HG02885 (cell line): ENCODE measurements at regions not wholly inside any gene's neighbourhood (a gene's known extent, or its start where the extent isn't known, plus 50 kb on each side); places are given as distances from the start of the nearest gene placed in this dataset.
"Not testable (repeated sequence)": the region's sequence is repeated elsewhere in the genome, so short reads cannot be mapped to it uniquely, and the experiment has no call there.

ENCODE experiments used
- ATAC-seq: cut with Tn5 transposase; IDR thresholded peaks from one replicate; pipeline ENCODE4 v1.9.1; 2021; ENCODE audit warnings: mild to moderate bottlenecking; ENCODE audit not compliant: unreplicated experiment, poor library complexity

DNA sequence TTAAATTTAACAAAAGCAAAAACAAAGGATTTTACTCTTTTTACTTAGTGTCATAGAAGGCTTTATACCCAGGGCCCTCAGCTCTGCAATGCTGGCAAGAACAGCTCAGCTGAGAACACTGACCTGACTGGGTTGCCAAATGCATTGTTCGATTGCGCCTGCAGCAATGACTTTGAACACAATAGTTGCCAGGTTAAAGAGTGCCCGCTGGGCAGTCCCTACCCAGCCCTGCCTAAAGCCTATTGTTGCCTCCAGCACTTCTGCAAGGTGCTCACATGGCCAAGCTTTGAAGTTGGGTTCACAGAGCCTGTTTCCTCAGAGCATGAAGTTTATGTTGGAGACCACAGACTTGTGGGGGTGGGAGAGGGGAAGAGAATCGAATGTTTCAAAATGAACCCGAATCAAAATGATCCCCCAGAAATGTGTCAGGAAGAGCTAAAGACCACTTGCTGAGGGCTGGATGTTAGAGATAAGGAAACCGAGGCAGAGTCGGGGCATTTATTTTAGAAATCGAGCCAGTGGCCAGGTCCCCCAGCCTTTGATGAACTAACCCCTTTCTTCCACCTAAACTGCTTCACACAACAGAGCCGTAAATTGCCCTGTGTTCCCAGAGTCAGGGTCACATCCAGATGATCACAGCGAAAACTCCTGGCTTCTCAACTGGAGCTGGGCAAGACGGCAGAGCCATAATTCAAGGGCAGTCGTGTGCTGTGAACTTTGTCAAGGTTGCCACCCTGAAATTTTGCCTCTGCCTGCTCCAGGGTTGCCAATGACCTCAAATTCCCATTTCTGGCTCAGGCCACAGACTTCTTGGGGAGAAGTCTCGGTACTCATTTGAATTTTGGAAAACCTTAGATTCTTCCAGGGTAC is 55.0 kb downstream of the FOXA2 start:
- no peak for ATAC-seq

DNA sequence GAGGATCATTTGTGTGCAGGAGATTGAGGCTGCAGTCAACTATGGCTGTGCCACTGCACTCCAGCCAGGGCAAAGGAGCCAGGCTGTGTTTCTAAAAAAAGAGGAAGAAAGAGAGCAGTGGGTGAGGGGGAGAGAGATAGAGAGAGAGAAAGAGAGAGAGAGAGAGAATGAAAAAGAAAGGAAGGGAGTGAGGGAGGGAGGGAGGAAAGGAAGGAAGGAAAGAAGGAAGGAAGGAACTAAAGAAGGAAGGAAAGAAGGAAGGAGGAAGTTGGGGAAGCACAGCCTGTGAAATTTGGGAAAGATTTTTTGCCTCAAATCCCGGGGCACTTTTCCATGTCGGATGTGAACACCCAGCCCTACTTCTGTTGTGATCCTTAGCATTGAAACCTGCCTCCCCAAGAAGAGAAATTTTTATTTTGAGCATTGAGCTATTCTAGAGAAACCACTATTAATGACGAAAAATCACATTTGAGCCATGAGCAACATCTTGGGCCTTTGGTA is 57.8 kb downstream of the FOXA2 start:
- ATAC-seq: no peak

DNA sequence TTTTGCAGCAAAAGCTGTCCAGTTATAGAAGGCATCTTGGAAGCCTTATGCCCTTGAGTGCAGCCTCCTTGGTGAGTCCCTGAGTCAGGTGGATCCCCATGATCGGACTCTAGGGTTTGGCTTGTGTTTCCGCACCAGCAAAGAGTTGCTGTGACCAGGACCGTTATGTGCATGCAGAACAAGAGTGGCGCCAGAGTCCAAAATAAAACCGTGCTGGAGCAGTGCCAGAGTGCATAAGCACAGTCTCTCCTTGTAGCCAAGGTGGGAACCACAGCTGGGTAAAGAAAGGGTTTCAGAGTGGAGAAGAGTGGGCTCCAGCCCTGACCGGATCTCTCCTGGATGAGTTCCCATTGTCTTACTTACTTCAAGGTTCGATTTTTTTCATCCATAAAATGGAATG is 58.6 kb downstream of the FOXA2 start:
- ATAC-seq: no peak

DNA sequence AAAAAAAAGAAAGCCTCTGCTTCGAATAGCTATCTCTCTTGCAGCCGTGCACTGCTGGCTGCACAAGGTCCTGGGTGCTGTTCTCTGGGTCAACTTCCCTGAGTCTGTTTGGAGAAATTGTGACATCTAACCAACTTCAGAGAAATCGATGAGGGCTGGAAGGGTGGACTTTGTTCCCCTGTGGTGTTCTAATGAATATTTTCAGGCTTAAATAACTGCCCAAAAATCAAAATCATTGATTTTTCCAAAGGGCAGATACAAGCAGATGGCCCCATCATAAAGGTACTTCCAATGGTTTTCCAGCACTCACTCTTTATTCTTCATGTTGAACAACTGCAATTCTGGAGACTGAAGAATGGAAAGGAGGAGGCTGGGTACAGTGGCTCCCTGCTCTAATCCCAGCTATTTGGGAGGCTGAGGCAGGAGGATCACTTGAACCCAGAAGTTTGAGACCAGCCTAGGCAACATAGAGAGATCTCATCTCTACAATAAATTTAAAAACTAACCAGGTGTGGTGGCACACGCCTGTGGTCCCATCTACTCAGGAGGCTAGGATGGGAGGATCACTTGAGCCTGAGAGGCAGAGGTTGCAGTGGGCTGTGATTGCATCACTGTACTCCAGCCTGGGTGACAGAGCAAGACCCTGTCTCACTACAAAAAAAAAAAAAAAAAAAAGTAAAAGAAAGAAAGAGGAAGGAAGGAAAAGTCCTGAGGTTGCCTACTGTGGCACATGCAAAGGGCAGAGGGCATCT is 59.1 kb downstream of the FOXA2 start:
- no peak for ATAC-seq

DNA sequence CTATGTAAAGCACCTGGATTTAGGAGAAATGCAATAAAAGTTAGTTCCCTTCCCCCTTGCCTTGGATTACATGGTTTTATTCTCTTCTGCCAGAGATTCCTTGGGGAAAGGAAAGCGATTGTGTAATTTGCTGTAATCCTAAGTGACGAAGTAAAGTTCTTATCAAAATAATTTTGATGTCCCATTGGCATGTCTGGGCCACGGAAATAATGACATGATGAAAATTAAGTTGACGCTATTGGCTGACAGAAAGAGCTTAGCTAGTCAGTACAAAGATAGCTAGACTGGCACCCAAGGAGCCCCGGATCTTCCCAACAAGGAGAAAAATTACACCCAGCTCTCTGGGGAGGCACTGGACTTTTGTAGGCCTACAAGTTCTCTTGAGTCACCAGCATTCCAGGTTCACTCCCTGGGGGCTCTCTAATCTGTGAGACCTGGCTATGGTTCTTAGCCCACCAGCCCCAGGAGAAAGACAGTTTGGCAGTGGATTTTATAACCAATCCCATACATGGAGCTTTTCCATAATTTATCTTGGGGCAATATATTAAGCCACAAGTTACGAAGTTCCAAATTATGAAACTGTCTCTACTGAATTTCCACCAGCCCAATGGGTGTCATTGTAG is 59.9 kb downstream of the FOXA2 start:
- ATAC-seq: no peak

DNA sequence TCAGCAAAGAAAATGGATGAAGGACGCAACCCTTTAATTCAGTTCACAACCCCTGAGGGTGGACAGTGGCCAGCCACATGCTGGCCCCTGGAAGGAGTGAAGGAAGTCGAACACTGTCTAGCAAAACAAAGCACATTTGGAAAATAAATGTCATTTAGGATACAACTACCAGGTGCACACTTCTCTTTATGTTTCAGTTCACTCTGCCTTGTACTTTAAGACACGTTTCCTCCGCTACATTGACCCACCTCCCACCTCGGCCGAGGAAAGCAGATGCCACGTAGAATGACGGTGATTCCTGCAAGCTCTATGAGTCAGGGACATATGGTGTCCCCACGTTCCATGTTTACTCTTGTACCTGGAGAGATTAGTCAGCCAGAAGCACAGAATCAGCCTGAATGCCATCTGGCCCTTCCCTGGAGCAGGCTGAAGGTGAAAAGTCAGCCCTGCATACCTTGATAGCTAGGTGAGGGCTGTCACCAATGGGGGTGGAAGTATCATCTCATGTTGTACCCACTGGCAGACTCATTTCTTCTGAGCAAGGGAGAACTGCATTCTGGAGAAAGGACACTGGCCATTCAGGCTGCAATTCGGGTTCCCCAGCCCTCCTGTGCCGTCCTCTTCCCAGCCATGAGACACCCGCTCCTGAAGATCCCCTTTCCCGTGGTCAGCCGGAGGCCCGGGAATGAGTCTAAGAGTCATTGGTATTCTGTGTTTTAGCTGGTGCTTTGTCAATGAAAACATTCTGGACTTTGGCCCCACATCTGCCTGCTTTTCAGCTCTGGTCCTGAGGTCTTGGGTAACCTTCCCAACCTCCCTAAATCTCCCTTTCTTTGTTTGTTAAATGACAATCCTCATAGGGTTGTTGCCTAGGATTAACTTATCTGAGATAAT is 60.6 kb downstream of the FOXA2 start:
- no peak for ATAC-seq

DNA sequence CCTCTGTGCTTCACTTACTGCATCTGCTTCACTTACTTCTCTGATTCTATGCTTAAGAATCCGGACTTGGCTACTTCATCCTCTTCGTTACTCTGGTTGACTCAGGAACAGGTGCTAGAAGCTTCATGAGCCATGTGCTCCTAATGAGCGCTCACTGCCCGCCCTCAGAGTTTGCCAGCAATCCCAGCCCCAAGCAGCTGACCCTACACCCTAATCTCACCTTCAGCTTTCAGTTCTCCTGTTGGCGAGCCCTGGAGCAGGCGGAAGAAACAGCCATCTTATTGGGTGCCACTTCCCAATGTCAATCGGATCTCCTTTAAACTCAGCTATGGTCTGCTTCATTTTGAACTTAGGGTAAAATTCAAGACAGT is 61.3 kb downstream of the FOXA2 start:
- ATAC-seq: no peak

DNA sequence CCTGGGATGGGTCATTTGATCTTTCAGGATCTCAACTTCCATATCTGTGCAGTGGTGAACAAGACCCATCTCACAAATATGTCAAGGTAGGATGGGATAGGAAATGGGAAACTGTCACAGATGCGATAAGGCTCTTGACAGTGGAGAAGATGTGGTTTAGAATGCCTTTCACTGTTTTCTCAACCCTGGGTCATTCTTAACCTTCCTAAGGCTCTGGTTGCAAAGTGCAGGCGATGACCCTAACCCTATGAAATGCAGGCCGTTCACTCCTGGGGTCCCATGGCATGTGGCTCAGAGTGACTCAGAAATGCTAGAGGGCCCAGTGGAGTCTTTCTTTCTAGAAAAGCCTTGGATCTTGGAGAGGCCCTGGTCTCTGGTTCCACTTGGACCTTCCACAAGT is 61.7 kb downstream of the FOXA2 start:
- no peak for ATAC-seq

DNA sequence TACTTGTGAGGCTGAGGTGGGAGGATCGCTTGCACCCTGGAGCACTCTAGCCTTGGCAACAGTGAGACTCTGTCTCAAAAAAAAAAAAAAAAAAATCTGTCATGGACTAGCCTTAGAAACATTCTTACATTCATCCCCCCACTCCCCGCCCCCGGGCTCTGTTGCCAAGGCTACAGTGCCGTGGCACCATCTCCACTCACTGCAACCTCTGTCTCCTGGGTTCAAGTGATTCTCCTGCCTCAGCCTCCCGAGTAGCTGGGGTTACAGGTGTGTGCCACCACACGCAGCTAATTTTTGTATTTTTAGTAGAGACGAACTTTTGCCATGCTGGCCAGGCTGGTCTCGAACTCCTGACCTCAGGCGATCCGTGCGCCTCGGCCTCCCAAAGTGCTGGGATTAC is 62.4 kb downstream of the FOXA2 start:
- ATAC-seq: not testable (repeated sequence)

DNA sequence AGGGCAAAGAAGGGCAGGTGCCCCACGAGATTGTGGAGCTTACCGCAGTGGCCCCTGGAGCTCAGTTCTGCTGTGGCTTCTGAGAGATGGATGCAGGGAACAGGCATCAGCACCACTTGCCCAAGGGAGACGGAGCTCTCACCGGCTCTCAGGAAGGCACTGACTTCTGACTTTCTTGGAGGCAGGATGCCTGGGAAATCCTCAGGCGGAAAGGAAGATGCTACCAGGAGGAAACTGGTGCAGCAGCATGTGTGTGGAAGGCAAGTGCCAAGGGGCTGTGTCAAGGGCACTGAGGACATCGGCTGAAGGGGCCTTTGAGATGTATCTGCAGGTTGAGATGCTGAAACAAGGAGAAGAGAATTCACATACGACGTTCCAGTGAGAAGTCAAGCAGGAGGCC is 64.0 kb downstream of the FOXA2 start:
- ATAC-seq: no peak

DNA sequence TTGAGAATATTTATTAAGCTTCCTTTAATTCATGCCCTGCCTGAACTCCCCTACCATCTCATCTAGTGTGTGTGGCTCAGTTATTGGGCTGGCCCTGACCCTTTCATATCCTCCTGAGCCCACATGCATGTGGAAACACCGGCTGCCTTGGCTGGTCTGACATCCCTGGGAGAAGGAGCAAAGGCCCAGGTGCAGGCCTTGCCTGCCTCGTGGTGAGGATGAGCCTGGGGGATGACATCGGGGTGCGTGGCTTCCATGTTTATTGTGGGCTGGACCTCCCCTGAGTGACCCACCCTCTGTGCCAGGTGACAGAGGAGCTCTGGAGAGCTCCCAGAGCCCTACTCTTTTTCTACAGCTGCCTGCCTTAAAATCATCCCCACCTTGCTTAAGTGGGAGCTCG is 69.1 kb downstream of the FOXA2 start:
- no peak for ATAC-seq

DNA sequence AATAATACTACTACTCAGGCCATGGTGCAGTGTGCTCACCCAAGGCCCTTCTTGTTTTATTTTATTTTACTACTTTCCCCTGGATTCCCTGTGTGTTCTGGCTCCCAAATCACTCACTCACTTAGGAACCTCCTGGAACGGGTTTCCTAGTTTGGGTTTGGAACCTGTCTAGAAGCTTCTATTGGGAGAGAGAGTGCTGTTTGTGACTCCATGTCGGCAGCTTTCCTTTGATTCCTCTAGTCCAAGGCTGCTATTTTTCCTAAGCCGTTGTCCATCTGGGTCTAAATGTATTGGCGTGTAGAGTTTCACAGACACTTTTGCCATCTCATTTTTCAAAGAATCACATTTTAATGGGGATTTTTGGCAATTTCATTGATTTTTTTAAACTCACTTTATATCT is 70.8 kb downstream of the FOXA2 start:
- no peak for ATAC-seq

DNA sequence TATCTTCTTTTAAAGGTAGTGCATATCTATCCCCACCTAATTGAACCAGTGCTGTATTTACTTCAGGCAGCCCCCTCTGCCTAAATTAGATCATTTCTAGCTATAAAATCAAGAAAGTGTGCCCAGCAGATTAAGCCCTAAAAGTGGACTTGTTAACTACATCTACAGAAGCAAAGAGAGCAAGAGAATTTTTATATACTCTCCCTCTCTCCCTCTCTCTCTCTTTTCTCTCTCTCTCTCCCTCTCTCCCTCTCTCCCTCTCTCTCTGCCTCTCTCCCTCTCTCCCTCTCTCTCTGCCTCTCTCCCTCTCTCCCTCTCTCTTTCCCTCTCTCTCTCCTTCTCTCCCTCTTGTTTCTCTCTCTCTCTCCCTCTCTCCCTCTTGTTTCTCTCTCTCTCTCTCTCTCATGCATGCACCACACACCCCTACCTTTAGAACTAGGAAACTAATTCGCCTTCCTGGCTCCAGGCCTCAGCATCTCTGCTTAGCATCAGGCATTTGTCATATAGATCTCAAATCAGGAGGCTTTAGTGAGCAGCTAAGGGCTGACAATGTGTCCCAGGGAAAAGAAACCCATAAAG is 71.4 kb downstream of the FOXA2 start:
- no peak for ATAC-seq

DNA sequence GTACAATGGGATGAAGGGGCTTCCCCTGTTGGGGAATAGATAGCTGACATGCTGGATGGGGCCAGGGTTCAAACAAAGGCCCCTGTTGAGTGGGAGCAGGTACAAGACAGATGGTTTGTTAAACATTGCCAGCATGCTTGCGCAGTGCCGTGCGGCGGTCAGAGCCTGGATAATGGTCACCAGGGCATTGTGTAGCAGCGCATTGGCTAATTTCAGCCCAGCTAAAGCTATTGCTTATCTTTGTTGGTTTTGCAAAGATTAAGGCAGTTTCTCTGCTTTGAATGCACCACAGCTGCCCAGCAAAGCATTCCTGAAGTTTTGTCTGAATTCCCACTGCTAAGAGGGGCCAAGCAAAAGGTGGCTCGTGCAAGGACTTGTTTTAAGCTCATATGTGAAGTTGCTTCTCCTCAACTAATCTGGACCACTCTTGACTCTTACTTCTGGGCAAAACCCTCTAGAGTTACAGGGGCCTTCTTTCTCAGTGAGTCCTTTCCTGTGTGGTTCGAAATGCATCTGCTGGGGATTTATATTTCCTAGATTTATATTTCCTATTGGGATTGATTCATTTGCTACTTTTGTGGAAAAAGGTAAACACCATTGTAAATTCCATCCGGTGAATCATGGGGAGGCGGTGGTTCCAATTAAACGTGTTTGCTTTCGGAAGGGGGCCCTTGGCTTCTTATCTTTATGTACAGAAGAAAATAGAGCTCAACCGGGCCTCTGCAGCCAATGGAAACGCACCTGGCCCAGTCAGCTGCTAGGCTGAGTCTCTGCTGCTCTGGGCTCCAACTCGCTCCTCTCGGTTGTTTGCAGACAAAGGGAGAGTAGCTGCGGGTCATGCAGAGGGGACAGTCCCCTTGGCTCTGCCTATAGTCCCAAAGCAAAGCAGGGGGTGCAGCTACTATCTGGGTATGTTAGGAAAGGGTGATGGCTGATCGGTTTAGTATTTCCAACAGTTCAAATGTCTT is 72.1 kb downstream of the FOXA2 start:
- no peak for ATAC-seq

DNA sequence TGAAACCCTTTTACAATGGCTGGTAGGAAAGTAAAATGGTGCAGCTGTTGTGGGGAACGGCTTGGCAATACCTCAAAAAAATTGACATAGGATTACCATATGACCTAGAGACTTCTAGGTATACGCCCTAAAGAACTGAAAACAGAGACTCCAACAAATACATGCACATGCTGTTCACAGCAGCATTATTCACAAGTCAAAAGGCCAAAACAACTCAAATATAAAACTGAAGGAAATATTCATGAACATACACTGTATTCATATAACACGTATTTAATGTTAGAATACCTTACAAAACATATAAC is 74.6 kb downstream of the FOXA2 start:
- no peak for ATAC-seq

DNA sequence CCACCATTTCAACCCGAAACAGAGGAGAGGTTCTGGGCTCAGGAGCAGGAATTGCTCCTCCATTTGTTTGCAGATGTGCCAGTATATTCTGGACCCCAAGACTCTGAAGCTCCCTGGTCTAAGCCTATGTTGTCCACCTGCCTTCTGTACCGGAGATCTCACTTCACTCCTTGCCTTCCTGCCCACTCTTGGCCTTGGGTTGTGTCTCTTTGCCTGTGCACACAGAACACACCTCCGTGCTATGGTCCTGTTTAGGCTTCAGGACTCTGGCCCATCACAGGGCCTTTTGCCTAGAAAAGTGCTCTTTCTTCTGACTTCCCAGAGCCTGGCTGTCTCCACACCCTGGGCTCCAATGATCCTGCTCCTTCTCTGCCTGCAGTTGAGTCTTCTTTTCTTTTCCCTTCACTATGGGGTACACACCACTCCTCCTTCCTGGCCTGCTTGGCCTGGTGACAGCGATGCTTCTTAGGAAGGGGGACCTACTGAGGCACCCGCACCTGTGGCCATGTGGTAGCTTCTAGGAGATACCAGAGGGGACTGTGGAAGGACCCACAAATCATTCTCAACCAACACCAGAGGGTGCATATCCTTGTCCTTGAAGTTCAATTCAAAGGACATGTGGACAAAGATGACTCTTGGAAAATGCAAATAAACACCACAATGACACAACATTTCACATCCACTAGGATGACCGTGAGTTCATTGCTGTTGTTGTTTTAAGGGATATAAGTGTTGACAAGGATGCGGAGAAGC is 75.1 kb downstream of the FOXA2 start:
- ATAC-seq: no peak

DNA sequence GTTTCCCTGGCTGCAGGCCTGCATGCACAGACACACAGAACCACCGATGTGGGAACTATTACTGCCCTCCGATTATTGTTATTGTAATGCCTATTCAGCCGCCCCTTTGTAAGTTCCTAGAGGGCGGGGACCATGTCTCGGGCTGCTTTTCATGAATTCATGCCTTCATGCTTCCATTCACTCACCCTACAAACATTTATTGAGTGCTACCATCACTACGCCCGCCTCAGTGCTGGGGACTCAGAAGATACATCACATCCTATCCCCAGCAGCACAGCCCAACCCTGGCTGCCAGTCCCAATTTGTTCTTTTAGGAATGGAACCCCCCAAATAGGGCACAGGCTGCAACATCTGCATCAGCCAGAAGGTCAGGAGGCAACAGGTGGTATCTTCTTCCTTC is 75.9 kb downstream of the FOXA2 start:
- no peak for ATAC-seq

DNA sequence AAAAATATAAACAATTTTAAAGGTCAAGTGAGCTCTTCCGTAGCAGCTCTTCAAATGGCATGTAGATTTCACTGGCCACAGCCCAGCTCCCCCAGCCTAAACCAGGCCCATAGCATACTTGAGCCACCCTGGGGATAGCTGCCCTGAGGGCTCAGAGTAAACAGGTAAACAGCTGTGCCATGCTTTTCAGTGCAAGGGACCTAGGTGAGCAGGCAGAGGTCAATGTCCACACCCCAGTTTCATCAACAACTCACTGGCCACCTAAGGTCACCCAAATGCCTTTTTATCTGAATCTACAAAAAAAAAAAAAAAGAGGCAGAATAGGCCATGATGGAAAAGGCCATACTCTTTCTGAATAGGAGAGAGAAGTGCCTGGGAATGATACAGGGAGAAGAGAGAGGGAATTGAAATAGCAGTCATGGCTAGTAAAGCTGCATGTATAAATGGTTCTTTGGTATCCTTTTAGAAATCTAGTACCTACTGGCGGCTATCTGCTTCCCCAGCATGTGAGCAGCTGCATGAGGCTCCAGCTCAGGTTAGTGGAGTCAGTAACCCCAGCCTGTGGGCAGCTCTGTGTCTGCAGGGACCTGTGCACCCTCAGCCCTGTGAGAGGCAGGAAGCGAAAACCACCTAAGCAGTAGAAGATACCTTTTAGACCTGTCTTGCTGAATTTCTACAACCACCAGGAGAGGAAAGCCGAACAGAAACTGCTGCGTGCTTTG is 77.0 kb downstream of the FOXA2 start:
- ATAC-seq: no peak
